ENCODE measurements at regions not wholly inside any gene's neighbourhood (a gene's known extent, or its start where the extent isn't known, plus 50 kb on each side); places are given as distances from the start of the nearest gene placed in this dataset.

GRCh38 chr1:34688006-34688741 lies 66.7 kb upstream of the GJB5 start:
- no peaks in the 10 kb centered on the region for H3K4me1 Mint-ChIP-seq (ENCODE audit: insufficient read depth, unreplicated experiment)
- ChIA-PET POLR2A (no interaction called here), CTCF (interaction anchor here (0.8 to 2.1 kb wide), 2 partner anchors 21 to 55 kb away, joined by 3 to 10 read pairs; no protein-coding TSS in a partner anchor)
- TF ChIP-seq CTCF (IDR thresholded peaks at IDR 0.05; ENCODE audit: unreplicated experiment): no peak
- no peak overlapping the region for H3K4me3 Mint-ChIP-seq (ENCODE audit: unreplicated experiment)
- no peaks in the 10 kb centered on the region for H3K36me3 Mint-ChIP-seq (ENCODE audit: insufficient read depth, unreplicated experiment)
- intact Hi-C loops (cut with micrococcal nuclease): loop anchor here (10.0 kb wide), 1 partner anchor 167 kb away; the partner anchor contains the start of gene SMIM12
- peaks cover 67% of the 10 kb centered on the region for H3K27me3 Mint-ChIP-seq (ENCODE audit: insufficient read depth, unreplicated experiment)
- no peaks in the 10 kb centered on the region for H3K9me3 Mint-ChIP-seq (ENCODE audit: unreplicated experiment)
- BruUV-seq (replicated peaks): no TSS peak
- DNase-seq (ENCODE audit: unreplicated experiment): no peak
- no peak overlapping the region for H3K27ac Mint-ChIP-seq (ENCODE audit: low read depth, unreplicated experiment)

- Mint-ChIP-seq H3K4me1 (ENCODE audit: insufficient read depth, unreplicated experiment) (no peaks in the 10 kb centered on the region), H3K9me3 (ENCODE audit: unreplicated experiment) (no peaks in the 10 kb centered on the region), H3K36me3 (ENCODE audit: insufficient read depth, unreplicated experiment) (no peaks in the 10 kb centered on the region), H3K27ac (ENCODE audit: low read depth, unreplicated experiment) (no peak overlapping the region), H3K27me3 (ENCODE audit: insufficient read depth, unreplicated experiment) (peaks cover 70% of the 10 kb centered on the region), H3K4me3 (ENCODE audit: unreplicated experiment) (no peak overlapping the region)
- ChIA-PET POLR2A (interaction anchor here (0.6 kb wide), 1 partner anchor 164 kb away, joined by 3 read pairs; no protein-coding TSS in a partner anchor), CTCF (interaction anchor here (1.0 to 1.7 kb wide), 5 partner anchors 8 to 233 kb away, joined by 3 to 10 read pairs (median 5); no protein-coding TSS in a partner anchor)
- DNase-seq (ENCODE audit: unreplicated experiment): no peak
- no TSS peak for BruUV-seq (replicated peaks)
- intact Hi-C loops (cut with micrococcal nuclease): no loop called here
- TF ChIP-seq CTCF (IDR thresholded peaks at IDR 0.05; ENCODE audit: unreplicated experiment): no peak
These were observed 64.6 kb upstream of the GJB5 start for GRCh38 chr1:34690269-34690668.

GRCh38 chr1:34693081-34693480 lies 61.8 kb upstream of the GJB5 start:
- no peak for DNase-seq (ENCODE audit: unreplicated experiment)
- Mint-ChIP-seq H3K4me1 (ENCODE audit: insufficient read depth, unreplicated experiment) (peaks cover 11% of the 10 kb centered on the region), H3K27me3 (ENCODE audit: insufficient read depth, unreplicated experiment) (peaks cover 43% of the 10 kb centered on the region), H3K9me3 (ENCODE audit: unreplicated experiment) (no peaks in the 10 kb centered on the region), H3K4me3 (ENCODE audit: unreplicated experiment) (no peak overlapping the region), H3K36me3 (ENCODE audit: insufficient read depth, unreplicated experiment) (no peaks in the 10 kb centered on the region), H3K27ac (ENCODE audit: low read depth, unreplicated experiment) (no peak overlapping the region)
- no TSS peak for BruUV-seq (replicated peaks)
- CTCF ChIA-PET: interaction anchor here (0.5 to 1.6 kb wide), 6 partner anchors 11 to 875 kb away, joined by 3 to 4 read pairs (median 4); no protein-coding TSS in a partner anchor
- POLR2A ChIA-PET: no interaction called here
- TF ChIP-seq CTCF (IDR thresholded peaks at IDR 0.05; ENCODE audit: unreplicated experiment): no peak
- intact Hi-C loops (cut with micrococcal nuclease): no loop called here

- no peak for DNase-seq (ENCODE audit: unreplicated experiment)
- no peak overlapping the region for H3K27ac Mint-ChIP-seq (ENCODE audit: low read depth, unreplicated experiment)
- H3K4me3 Mint-ChIP-seq (ENCODE audit: unreplicated experiment): no peak overlapping the region
- no TSS peak for BruUV-seq (replicated peaks)
- no peak for TF ChIP-seq CTCF (IDR thresholded peaks at IDR 0.05; ENCODE audit: unreplicated experiment)
- POLR2A ChIA-PET: interaction anchor here (0.5 kb wide), 1 partner anchor 1131 kb away, joined by 3 read pairs; no protein-coding TSS in a partner anchor
- H3K27me3 Mint-ChIP-seq (ENCODE audit: insufficient read depth, unreplicated experiment): peaks cover 36% of the 10 kb centered on the region
- CTCF ChIA-PET: interaction anchor here (1.1 to 1.6 kb wide), 2 partner anchors 12 to 49 kb away, joined by 4 read pairs; no protein-coding TSS in a partner anchor
- H3K36me3 Mint-ChIP-seq (ENCODE audit: insufficient read depth, unreplicated experiment): no peaks in the 10 kb centered on the region
- no peaks in the 10 kb centered on the region for H3K9me3 Mint-ChIP-seq (ENCODE audit: unreplicated experiment)
- H3K4me1 Mint-ChIP-seq (ENCODE audit: insufficient read depth, unreplicated experiment): peaks cover 11% of the 10 kb centered on the region
- intact Hi-C loops (cut with micrococcal nuclease): no loop called here
These were observed 60.5 kb upstream of the GJB5 start for GRCh38 chr1:34694383-34694782.

Data from MCF 10A (cell line).